HUDEP-2 (cell line): ENCODE measurements at regions not wholly inside any gene's neighbourhood (a gene's known extent, or its start where the extent isn't known, plus 50 kb on each side); places are given as distances from the start of the nearest gene placed in this dataset.

Experiments
- DNase-seq, 76 experiments: peaks; one replicate each; lab custom pipeline; 2025; ENCODE audit not compliant: unreplicated experiment in 76 of 76; lab: John Stamatoyannopoulos, UW

DNA sequence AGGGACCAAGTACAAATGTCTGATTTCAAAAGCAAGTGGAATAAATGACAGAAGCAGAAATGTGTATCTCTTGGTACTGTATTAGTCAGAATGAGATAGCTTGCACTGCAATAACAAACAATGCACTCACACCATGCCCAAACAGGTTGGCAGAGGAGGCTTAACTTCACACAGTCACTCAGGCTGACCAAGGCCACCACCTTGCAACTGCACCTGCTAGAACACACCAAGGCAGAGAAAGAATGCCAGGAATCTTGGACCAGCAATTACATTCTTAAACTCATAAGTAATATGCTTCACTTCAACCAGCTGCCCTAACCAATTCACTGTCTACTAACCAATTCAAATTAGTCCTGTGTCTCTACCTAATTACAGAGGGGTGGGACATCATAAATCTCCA is 378.3 kb downstream of the BCL11B start:
- no peak for DNase-seq

DNA sequence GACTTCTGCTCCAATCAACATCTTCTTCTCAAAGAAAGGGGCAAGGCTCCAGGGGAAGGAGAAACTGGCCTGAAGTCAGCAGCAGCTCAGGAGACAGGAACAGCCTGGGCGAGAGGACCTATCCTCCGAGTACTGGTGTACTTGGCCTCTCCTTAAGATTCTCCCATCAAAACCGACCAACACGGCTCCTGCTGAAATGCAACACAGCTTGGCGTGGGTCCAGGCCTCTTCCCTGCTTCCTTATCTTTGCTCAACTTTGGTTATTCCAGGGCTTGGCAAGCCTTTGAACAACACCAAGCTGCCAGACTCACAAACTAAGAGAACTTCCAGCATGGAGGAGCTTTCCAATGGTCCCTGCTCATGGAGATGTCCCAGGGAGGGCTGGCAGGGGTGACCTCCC is 377.4 kb downstream of the BCL11B start:
- DNase-seq: no peak

GRCh38 chr14:98896449-98896848 is 375.5 kb downstream of the BCL11B start:
- no peak for DNase-seq

- no peak for DNase-seq
Measured at GRCh38 chr14:98897605-98898309, 374.2 kb downstream of the BCL11B start.

DNA sequence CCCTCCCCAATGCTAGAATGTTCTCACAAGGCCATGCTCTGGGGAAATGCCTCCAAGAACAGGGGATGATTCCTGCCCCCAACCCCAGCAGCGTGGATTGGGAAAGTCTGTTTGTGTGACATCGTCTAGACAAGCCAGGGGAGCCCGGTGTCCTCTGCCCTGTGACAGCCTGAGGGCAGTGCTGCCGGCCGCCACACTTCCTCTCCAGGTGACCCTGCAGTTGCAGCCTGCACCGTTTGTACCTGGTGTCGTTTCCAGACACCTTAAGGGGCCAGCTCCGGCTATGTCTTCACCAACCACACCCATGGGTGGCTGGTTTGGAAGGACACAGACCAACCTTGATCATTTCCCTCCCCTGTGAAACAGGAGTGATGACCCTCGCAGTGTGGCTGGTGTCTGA is 372.6 kb downstream of the BCL11B start:
- no peak for DNase-seq

GRCh38 chr14:98900236-98900635 is 371.8 kb downstream of the BCL11B start:
- no peak for DNase-seq

GRCh38 chr14:98900798-98901197 is 371.2 kb downstream of the BCL11B start:
- no peak for DNase-seq

- no peak for DNase-seq
Measured at GRCh38 chr14:98901511-98902205, 370.3 kb downstream of the BCL11B start.

DNA sequence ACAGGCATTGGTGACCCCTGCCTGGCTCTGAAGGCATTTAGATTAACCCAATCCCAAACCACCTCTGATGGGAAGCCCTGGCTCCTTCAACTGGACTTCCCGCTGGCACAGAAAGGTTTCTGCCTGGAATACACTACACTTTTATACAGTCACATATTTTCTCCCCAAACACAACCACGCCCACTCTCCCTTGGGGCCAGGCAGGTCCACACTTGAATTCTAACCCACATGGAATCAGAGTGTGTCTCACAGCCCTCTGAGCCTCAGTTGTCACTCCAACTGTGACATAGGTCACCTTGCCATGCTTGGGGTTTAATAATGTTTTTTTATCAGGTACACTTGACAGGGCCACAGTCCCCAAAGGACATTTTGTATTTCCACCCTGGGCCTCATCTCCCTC is 368.6 kb downstream of the BCL11B start:
- DNase-seq: no peak

DNA sequence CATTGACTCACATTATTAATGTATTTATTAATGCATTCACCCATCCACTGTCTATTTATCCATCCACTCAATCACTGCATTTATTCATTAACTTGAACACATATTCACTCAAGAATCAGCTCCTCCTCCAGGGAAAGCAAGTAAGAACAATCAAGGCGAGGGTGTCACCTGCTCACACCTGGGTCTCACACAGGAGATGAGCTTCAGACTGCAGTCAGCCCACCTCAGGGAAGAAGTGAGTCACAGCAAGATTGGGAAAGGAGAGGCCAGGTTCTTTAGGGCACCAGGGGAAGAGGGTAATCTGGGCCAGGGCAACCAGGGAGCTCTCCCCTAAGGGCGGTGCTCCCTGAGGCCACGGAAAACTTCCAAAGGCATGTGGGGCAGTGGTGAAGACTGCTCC is 367.3 kb downstream of the BCL11B start:
- DNase-seq: no peak

DNA sequence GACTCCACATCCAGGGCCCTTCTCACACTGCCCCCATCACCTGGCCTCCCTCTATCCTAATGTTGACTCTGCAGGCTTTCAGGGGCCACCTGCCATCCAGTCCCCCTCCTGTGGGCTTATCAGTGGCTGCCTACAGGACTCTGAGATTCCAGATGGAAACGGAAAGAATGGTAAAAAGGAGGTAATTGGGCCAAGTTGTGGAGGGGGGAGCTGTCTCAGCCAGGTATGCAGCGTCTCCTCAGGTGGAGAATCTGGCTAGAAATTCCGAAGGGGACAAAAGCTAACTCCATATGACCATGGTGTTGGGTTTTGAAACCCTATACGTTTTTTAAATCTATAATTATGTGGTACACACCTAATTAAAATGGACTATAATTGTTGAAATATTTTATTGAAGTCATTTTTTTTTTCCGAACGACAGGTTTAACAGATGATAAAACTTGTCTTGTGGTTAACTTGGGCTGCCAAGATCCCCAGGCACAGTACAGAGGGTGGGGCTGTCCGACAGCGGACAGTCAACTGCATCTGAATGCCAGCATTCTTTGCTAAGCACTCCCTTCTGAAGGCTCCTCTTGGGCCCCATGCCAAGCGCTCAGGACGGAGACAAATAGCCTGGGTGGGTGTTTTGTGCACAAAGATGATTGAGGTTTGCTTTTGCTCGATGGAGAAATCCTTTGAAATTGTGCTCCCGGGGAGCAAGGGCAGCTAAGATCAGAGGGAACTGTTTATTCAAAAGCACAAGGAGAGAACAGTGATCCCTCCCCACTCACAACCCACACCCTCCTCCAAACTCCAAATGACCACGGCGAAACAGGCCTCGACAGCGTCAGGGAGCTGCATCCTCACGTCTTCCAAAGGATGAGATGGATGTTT is 365.6 kb downstream of the BCL11B start:
- DNase-seq: peak in 14 of 76 experiments; percentile 0 to 40 (median 14)

DNA sequence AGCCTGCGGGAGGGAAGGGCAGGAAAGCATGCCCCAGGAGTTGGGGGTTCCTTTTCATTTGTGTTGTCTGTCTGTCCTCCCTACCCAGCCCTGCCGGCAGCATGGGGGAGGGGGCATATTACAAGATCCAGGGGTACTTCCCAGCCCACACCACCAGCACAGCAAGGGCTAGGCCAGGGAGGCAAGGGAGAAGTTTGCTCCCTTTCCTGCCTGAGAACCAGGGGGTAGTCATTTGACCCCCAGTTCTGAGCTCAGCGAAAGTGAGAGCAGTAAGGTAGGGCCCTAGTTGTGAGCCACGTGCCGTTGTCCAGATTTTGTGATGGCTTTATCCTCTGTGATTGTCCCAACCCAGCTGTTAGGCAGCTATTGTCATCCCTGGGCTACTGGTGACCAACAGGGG is 364.7 kb downstream of the BCL11B start:
- no peak for DNase-seq

GRCh38 chr14:98908050-98908449 is 363.9 kb downstream of the BCL11B start:
- no peak for DNase-seq

DNA sequence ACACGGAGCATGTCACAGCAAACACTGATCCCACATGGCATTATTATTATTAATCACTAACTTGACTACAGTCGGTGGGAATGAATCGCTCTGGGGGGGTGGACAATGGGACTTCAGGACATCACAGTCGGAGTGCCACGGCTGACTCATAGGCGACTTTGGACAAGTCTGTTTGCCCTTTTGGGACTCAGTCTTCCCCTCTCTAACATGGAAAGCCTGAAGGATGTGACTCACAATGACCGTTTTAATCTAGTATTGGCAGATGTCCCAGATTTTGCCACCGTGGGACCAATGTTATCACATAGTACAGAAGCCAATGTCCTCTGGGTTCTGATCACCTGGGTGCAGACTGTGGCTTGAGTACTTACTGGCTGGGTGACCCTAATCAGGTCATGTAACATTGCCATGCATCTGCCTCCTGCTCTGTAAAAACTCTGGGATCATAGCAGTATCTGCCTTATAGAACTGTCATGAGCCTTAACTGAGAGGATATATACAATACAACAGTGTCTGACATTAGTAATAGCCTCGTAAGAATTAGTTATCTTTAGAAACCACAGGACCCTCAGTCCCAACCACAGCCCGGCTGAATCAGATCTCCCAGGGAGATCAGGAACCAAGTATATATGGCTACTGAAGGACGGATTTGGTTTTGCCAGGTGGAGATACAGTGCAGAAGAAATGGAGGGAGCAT is 362.6 kb downstream of the BCL11B start:
- DNase-seq: peak in 16 of 76 experiments; percentile 1 to 39 (median 14)

GRCh38 chr14:98910061-98910460 is 361.9 kb downstream of the BCL11B start:
- DNase-seq: no peak

DNA sequence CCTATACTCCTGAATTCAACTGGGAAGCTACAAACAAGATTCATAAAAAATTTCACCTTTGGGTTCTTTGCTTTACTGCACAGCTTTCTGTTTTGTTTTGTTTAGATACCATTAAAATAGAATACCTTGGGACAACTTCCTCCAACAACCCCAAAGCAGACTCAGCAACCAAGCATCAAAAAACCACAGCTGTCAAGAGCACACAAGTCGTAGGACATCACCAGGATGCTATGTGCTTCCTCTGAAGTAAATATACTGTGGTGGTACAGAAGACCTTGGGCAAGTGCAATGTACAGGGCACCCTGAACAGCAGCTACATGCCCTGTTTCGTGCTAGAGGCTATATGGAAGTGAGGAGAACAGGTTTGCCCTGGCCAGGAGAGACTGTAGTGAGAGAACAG is 359.3 kb downstream of the BCL11B start:
- DNase-seq: no peak

- DNase-seq: no peak
Measured at GRCh38 chr14:98913967-98914650, 357.9 kb downstream of the BCL11B start.

- DNase-seq: no peak
Measured at GRCh38 chr14:98914942-98915341, 357.1 kb downstream of the BCL11B start.

GRCh38 chr14:98915625-98916024 is 356.4 kb downstream of the BCL11B start:
- DNase-seq: no peak

DNA sequence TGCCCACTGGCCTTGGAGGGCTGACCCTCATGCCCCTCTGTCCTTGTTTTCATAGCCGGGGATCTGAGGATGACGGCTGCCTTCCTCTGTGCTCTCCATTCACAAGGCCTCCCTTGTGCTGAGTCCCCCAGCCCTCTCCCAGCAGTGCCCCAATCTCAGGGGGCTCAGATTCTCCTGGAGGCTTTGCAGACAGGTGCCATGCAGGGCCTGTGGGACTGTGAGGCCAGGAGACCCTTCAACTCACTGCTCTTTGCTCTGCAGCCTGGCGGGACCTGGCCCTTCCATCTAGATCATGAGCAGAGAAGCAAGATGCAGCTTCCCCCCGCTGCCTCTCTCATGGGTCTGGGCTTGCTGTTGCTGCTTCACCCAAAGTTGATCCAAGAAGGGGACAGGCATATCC is 356.0 kb downstream of the BCL11B start:
- DNase-seq: no peak
